Cardiac fibroblast (primary cell): ENCODE measurements at regions not wholly inside any gene's neighbourhood (a gene's known extent, or its start where the extent isn't known, plus 50 kb on each side); places are given as distances from the start of the nearest gene placed in this dataset.

Experiments
- DNase-seq, 2 donors: peaks; one replicate each; pipeline versions ENCODE4 v3.0.0 to v3.0.0-alpha.2; 2010; ENCODE audit warnings: low read depth in 2 of 2
- H3K4me3 ChIP-seq, 2 donors: replicated peaks in 1 of 2; 1 replicate in 1 of 2; 2 replicates in 1 of 2; pipeline ENCODE4 v1.5.1; 2011; ENCODE audit warnings: low read depth in 2 of 2, low read length in 2 of 2, mild to moderate bottlenecking in 2 of 2, moderate library complexity in 1 of 2
- CTCF ChIP-seq: IDR thresholded peaks from one replicate; pipeline ENCODE4 v1.5.1; 2011; ENCODE audit warnings: low read depth, mild to moderate bottlenecking, low read length, inconsistent platforms

DNA sequence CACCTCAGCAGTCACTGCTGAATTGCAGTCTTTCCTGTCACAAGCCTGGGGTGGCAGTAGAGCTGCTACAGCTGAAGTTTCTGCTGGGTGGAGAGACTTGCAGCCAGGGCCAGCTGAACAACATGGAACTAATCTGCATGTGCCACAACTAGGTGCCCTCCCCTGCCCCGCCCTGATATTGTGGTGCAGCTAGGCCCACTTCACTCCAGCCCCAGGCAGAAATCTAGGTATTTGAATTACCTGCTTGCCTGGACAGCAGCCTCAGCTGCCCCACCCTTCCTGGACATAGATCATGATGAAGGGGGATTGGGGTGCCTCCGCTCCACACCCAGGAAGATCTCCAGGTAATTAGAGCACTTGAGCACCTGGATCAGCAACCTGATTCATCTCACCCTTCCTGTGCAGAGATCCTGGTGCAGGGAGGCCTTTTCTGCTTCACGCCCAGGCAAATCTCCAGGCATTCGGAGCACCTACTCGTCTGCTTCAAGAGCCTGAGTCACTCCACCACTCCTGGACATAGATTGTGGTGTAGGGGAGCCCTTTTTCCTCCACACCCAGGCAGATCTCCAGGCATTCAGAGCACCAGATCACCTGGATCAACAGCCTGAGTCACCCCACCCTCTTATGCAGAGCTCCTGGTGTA, 477.0 kb downstream of the SOX5 start:
- no peak for DNase-seq
- no peak for TF ChIP-seq CTCF
- no peak overlapping the region for H3K4me3 ChIP-seq

GRCh38 chr12:23473071-23473470, 476.4 kb downstream of the SOX5 start:
- H3K4me3 ChIP-seq = no peak overlapping the region
- no peak for DNase-seq
- no peak for TF ChIP-seq CTCF

DNA sequence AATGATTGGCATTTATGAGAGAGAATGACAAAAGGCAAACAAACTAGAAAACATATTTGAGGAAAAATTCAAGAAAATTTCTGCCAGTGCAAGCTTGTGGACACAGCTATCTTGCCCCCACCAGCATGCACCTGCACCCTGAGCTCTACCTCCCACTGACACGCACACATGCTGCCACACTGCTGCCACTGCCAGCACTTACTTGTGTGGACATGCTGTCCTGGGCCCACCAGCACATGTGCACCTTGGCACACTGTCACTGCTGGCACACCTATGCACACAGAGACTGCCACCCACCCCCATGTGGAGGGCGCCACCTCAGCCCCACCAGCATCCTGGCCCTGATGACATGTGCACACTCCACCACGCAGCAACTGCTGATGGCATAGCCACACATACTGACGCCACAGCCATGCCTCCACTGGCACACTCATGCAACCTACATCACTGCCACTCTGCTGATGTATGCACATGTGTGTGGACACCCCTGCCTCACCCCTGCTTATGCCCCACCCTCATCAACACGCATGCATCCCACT, 475.0 kb downstream of the SOX5 start:
- TF ChIP-seq CTCF = no peak
- H3K4me3 ChIP-seq = no peak overlapping the region
- no peak for DNase-seq
